Tibial artery (tissue), 4 donors: ENCODE measurements at regions not wholly inside any gene's neighbourhood (a gene's known extent, or its start where the extent isn't known, plus 50 kb on each side); places are given as distances from the start of the nearest gene placed in this dataset.
"Not testable (repeated sequence)": the region's sequence is repeated elsewhere in the genome, so short reads cannot be mapped to it uniquely, and the experiment has no call there.

Source experiments
- DNase-seq, 2 donors: peaks; one replicate each; pipeline ENCODE4 v3.0.0-alpha.2; 2019
- H3K27ac ChIP-seq, 2 donors: fragments of 200-600 bp; sonication (generic) in 1 of 2; 1 replicate in 1 of 2; 2 replicates in 1 of 2; pipeline ENCODE4 v1.5.1; 2018 to 2019; ENCODE audit warnings: mild to moderate bottlenecking in 1 of 2
- H3K27me3 ChIP-seq, 2 donors: fragments of 200-600 bp; sonication (generic) in 1 of 2; one replicate each; pipeline versions ENCODE4 v1.5.1 to v1.6.0; 2016 to 2019
- H3K36me3 ChIP-seq, 3 donors: fragments of 200-600 bp; sonication (generic) in 2 of 3; one replicate each; pipeline ENCODE4 v1.5.1; 2016 to 2019; ENCODE audit warnings: mild to moderate bottlenecking in 2 of 3
- H3K4me1 ChIP-seq, 4 donors: fragments of 200-600 bp; sonication (generic) in 2 of 4; 1 replicate in 3 of 4; 2 replicates in 1 of 4; pipeline ENCODE4 v1.5.1; 2016 to 2019
- H3K4me3 ChIP-seq, 2 donors: fragments of 200-600 bp; sonication (generic) in 1 of 2; 1 replicate in 1 of 2; 2 replicates in 1 of 2; pipeline ENCODE4 v1.5.1; 2018 to 2019; ENCODE audit warnings: mild to moderate bottlenecking in 2 of 2
- H3K9me3 ChIP-seq, 3 donors: fragments of 200-600 bp; sonication (generic) in 1 of 3; one replicate each; pipeline ENCODE4 v1.5.1; 2016 to 2019
- intact Hi-C: fragments of 100-400 bp; cut with DNase I; formaldehyde crosslinking; loops from one replicate; pipeline ENCODE4 v1.15.0; 2023; ENCODE audit warnings: low total_unique reads
- TF ChIP-seq, protein P1 (sequence below), 2 experiments: fragments of 200-600 bp in 1 of 2; fragments of 450-650 bp in 1 of 2; IDR thresholded peaks; one replicate each; pipeline ENCODE4 v1.5.1; 2017 to 2019; ENCODE audit warnings: antibody characterized with exemption in 2 of 2, mild to moderate bottlenecking in 1 of 2, moderate library complexity in 1 of 2

DNA sequence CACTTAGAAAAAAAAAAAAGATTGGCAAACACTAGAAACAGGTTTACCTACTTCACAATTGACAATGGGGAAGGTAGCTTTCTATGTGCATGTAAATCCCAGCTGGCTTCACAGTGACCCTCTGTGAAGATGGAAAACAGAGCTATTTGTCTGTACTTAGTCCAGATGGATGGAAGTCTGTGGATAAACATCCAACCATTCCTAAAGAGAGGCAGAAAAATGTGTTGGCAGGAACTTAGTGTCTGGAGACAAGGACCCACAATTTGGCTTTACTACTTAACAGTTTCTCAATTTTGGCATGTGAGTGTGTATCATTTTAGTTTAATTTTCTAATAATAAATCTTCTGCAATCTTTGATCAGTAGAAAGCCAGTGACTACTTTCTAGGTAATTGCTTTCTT is 154.4 kb downstream of the RAD51AP2 start:
- no peaks in the 10 kb centered on the region for H3K36me3 ChIP-seq
- no peaks in the 10 kb centered on the region for H3K4me1 ChIP-seq
- intact Hi-C loops, result no loop called here
- no peak overlapping the region for H3K27ac ChIP-seq
- TF ChIP-seq, protein P1, sequence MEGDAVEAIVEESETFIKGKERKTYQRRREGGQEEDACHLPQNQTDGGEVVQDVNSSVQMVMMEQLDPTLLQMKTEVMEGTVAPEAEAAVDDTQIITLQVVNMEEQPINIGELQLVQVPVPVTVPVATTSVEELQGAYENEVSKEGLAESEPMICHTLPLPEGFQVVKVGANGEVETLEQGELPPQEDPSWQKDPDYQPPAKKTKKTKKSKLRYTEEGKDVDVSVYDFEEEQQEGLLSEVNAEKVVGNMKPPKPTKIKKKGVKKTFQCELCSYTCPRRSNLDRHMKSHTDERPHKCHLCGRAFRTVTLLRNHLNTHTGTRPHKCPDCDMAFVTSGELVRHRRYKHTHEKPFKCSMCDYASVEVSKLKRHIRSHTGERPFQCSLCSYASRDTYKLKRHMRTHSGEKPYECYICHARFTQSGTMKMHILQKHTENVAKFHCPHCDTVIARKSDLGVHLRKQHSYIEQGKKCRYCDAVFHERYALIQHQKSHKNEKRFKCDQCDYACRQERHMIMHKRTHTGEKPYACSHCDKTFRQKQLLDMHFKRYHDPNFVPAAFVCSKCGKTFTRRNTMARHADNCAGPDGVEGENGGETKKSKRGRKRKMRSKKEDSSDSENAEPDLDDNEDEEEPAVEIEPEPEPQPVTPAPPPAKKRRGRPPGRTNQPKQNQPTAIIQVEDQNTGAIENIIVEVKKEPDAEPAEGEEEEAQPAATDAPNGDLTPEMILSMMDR (IDR thresholded peaks at IDR 0.05), result no peak
- no peaks in the 10 kb centered on the region for H3K27me3 ChIP-seq
- no peaks in the 10 kb centered on the region for H3K9me3 ChIP-seq
- H3K4me3 ChIP-seq, result no peak overlapping the region
- DNase-seq, result no peak

DNA sequence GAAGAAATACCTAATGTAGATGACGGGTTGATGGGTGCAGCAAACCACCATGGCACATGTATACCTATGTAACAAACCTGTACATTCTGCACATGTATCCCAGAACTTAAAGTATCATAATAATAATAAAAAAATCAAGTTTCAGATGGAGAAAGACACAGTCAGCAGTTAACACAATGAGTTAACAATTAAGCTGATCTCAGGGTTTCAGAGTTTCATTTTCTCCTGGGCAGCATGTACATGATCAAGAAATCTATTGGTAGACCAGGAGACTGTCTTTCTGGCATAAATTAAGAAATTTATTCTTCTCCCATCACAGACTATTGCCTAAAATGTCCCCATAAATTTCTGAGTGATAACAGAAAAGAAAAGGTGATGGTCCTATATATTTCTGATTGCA is 155.3 kb downstream of the RAD51AP2 start:
- Histone ChIP-seq H3K27me3 (no peaks in the 10 kb centered on the region), H3K27ac (no peak overlapping the region), H3K4me1 (no peaks in the 10 kb centered on the region), H3K9me3 (no peaks in the 10 kb centered on the region), H3K4me3 (no peak overlapping the region), H3K36me3 (no peaks in the 10 kb centered on the region)
- intact Hi-C loops, result no loop called here
- DNase-seq, result no peak
- TF ChIP-seq, protein P1 (IDR thresholded peaks at IDR 0.05), result no peak

DNA sequence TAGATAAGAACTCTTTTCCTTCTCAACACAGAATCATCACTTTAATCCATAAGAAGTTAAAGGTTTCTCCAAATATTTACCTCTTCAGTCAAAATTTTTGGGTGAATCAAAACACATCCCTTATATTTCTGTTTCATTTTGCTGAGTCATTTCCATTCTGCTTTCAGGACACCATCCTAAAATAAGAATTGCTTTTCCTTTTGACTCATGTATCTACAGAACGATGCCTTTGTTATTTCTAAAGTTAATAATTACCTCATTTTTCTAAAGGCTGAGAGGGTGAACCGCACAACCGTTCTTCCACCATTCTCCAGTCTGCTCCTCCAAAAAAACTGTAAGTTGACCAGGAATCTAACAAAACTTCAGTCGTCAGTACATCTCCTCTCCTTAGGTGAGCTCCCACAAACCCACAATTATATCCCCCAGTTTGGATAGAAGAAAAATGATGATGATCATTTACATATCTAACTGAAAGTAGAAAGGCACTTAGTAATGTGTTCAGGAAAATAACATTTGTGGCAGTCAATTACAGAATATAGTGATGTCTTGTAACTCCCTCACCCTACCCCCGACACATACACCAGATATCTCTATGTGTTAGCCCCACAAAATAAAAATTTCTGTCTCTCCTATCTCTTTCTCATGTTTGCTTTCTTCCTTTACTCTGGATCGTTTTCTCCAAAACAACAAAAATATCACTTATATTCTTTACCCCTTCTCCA is 162.5 kb downstream of the RAD51AP2 start:
- TF ChIP-seq, protein P1 (IDR thresholded peaks at IDR 0.05), result no peak
- Histone ChIP-seq H3K36me3 (no peaks in the 10 kb centered on the region), H3K4me1 (no peaks in the 10 kb centered on the region), H3K4me3 (no peak overlapping the region), H3K27me3 (no peaks in the 10 kb centered on the region), H3K9me3 (no peaks in the 10 kb centered on the region), H3K27ac (no peak overlapping the region)
- intact Hi-C loops, result no loop called here
- no peak for DNase-seq

DNA sequence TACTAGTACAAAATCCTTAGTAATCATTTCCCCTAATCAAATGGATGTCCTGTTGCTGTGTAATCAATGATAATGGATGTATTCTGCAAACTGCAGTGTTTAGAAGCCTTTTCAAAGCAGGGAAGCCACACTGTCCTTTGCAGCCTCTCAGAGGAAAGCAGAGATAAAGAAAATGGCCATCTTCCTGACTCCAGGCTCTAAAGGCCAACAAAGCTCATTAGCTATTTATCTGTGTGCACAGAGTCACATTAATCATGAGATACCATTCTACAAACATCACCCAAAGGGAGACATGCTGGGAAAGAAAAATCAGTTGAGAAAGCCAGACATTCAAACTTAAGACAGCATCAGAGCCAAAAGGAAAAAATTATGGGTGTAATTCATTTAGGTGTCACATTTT is 165.0 kb downstream of the RAD51AP2 start:
- H3K36me3 ChIP-seq, result no peaks in the 10 kb centered on the region
- no peaks in the 10 kb centered on the region for H3K4me1 ChIP-seq
- no peak for DNase-seq
- no peak overlapping the region for H3K4me3 ChIP-seq
- no peaks in the 10 kb centered on the region for H3K27me3 ChIP-seq
- no peaks in the 10 kb centered on the region for H3K9me3 ChIP-seq
- TF ChIP-seq, protein P1 (IDR thresholded peaks at IDR 0.05), result no peak
- H3K27ac ChIP-seq, result no peak overlapping the region
- intact Hi-C loops, result no loop called here

DNA sequence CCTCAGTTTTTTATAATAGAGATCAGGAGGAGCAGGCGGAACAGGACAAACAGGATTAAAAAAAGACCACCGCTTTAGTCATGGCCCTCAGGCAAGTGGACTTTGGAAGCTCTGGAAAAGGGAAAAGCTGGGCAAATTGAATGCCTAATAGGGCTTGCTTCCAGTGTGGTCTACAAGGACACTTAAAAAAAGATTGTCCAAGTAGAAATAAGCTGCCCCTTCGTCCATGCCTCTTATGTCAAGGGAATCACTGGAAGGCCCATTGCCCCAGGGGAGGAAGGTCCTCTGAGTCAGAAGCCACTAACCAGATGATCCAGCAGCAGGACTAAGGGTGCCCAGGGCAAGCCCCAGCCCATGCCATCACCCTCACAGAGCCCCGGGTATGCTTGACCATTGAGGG is 175.5 kb downstream of the RAD51AP2 start:
- intact Hi-C loops, H3K27me3 ChIP-seq: not testable (repeated sequence)

DNA sequence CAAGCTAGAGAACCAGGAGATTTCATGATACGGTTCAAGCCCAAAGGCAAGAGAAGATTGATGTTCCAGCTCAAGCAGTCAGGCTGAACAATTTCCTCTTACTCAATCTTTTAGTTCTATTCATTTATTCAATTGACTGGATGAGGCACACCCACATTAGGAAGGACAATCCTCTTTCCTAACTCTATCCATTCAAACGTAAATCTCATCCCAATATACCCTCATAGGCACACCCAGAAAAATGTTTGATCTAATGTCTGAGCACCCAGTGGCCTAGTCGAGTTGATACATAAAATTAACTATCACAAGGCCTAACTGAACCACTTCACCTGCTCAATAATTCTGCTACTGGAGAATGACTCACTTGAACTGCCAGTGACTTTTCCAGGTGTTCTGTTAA is 180.7 kb downstream of the RAD51AP2 start:
- H3K4me1 ChIP-seq, result no peaks in the 10 kb centered on the region
- no peaks in the 10 kb centered on the region for H3K36me3 ChIP-seq
- TF ChIP-seq, protein P1 (IDR thresholded peaks at IDR 0.05), result no peak
- H3K27me3 ChIP-seq, result no peaks in the 10 kb centered on the region
- H3K9me3 ChIP-seq, result no peaks in the 10 kb centered on the region
- H3K4me3 ChIP-seq, result no peak overlapping the region
- no peak overlapping the region for H3K27ac ChIP-seq
- DNase-seq, result no peak
- intact Hi-C loops, result no loop called here

More for the DNA sequence above, 175.5 kb downstream of the RAD51AP2 start:
- H3K9me3 ChIP-seq, H3K4me1 ChIP-seq, H3K36me3 ChIP-seq, H3K4me3 ChIP-seq, H3K27ac ChIP-seq, DNase-seq: not testable (repeated sequence)
